ENCODE measurements at regions not wholly inside any gene's neighbourhood (a gene's known extent, or its start where the extent isn't known, plus 50 kb on each side); places are given as distances from the start of the nearest gene placed in this dataset.

GRCh38 chr6:145347216-145347615 is 388.1 kb downstream of the EPM2A start:
- TF ChIP-seq CTCF (IDR thresholded peaks at IDR 0.05; ENCODE audit: low read depth, low read length, poor library complexity, severe bottlenecking) (no peak), EZH2phosphoT487 (IDR thresholded peaks at IDR 0.05; ENCODE audit: borderline replicate concordance, low read length) (no peak)
